A673 (cell line): ENCODE measurements at regions not wholly inside any gene's neighbourhood (a gene's known extent, or its start where the extent isn't known, plus 50 kb on each side); places are given as distances from the start of the nearest gene placed in this dataset.

ENCODE experiments used
- BruUV-seq: library from RNA; stranded (reverse); fragments of 400-500 nt; replicated peaks from 2 replicates; lab custom pipeline; 2021; lab: Mats Ljungman, UMichigan
- CTCF ChIA-PET: fragments of 300-600 bp; sonication (Branson Sonifier 250); formaldehyde crosslinking; loops from one replicate; lab custom pipeline; 2022; ENCODE audit warnings: antibody characterized with exemption; lab: Charles Lee
- POLR2A ChIA-PET: fragments of 300-600 bp; sonication (Branson Sonifier 250); formaldehyde crosslinking; loops from one replicate; lab custom pipeline; 2022; ENCODE audit warnings: antibody characterized with exemption; ENCODE audit not compliant: low non-redundant PET; lab: Charles Lee
- DNase-seq: peaks from one replicate; pipeline ENCODE4 v3.0.0-alpha.2; 2015; ENCODE audit warnings: low spot score
- H3K27ac ChIP-seq: fragments of 200-600 bp; sonication (generic); 2 replicates; pipeline ENCODE4 v1.5.1; 2016; ENCODE audit warnings: mixed run types, low read depth, mild to moderate bottlenecking, mixed read lengths, antibody characterized with exemption, low read length; ENCODE audit not compliant: poor library complexity, severe bottlenecking
- H3K27me3 ChIP-seq: fragments of 200-600 bp; sonication (generic); replicated peaks from 2 replicates; pipeline ENCODE4 v1.6.1; 2017; ENCODE audit warnings: mixed run types, low read depth, mild to moderate bottlenecking, mixed read lengths, antibody characterized with exemption, low read length; ENCODE audit not compliant: insufficient read depth, poor library complexity
- H3K36me3 ChIP-seq: fragments of 200-600 bp; sonication (generic); 2 replicates; pipeline ENCODE4 v1.6.1; 2016; ENCODE audit warnings: mixed run types, mild to moderate bottlenecking, mixed read lengths, antibody characterized with exemption, low read length; ENCODE audit not compliant: insufficient read depth, poor library complexity, severe bottlenecking
- H3K4me1 ChIP-seq: fragments of 200-600 bp; sonication (generic); 2 replicates; pipeline ENCODE4 v1.6.1; 2017; ENCODE audit warnings: mixed run types, mild to moderate bottlenecking, mixed read lengths, antibody characterized with exemption, low read length; ENCODE audit not compliant: insufficient read depth, poor library complexity, severe bottlenecking
- H3K4me3 ChIP-seq: fragments of 200-600 bp; sonication (generic); 2 replicates; pipeline ENCODE4 v1.5.1; 2016; ENCODE audit warnings: low read depth, mixed run types, mild to moderate bottlenecking, mixed read lengths, low read length; ENCODE audit not compliant: poor library complexity, severe bottlenecking
- H3K9me3 ChIP-seq: fragments of 200-600 bp; sonication (generic); 2 replicates; pipeline ENCODE4 v1.6.1; 2016; ENCODE audit warnings: mixed run types, low read depth, mild to moderate bottlenecking, mixed read lengths, antibody characterized with exemption, low read length; ENCODE audit not compliant: poor library complexity, severe bottlenecking
- EZH2 ChIP-seq: fragments of 200-600 bp; sonication (generic); IDR thresholded peaks from 2 replicates; pipeline ENCODE4 v1.6.1; 2017; ENCODE audit warnings: borderline replicate concordance, low read depth, mild to moderate bottlenecking, mixed read lengths, antibody characterized with exemption, low read length; ENCODE audit not compliant: poor library complexity, severe bottlenecking
- intact Hi-C: fragments of 100-400 bp; cut with micrococcal nuclease; formaldehyde crosslinking; loops from one replicate; pipeline ENCODE4 v1.10.0; 2022; ENCODE audit not compliant: unreplicated experiment
- TF ChIP-seq, protein P1 (sequence below): fragments of 300-800, 200-600 bp; sonication (generic); conservative IDR thresholded peaks from 2 replicates; pipeline ENCODE4 v1.5.1; 2017; ENCODE audit warnings: low read depth, mild to moderate bottlenecking, antibody characterized with exemption, low read length, moderate library complexity, mixed read lengths

GRCh38 chr6:163857421-163857820, 442.9 kb downstream of the QKI start:
- peaks cover 18% of the 10 kb centered on the region for H3K4me1 ChIP-seq
- no peak overlapping the region for H3K4me3 ChIP-seq
- ChIA-PET CTCF (no interaction called here), POLR2A (no interaction called here)
- H3K9me3 ChIP-seq = no peaks in the 10 kb centered on the region
- TF ChIP-seq, protein P1, sequence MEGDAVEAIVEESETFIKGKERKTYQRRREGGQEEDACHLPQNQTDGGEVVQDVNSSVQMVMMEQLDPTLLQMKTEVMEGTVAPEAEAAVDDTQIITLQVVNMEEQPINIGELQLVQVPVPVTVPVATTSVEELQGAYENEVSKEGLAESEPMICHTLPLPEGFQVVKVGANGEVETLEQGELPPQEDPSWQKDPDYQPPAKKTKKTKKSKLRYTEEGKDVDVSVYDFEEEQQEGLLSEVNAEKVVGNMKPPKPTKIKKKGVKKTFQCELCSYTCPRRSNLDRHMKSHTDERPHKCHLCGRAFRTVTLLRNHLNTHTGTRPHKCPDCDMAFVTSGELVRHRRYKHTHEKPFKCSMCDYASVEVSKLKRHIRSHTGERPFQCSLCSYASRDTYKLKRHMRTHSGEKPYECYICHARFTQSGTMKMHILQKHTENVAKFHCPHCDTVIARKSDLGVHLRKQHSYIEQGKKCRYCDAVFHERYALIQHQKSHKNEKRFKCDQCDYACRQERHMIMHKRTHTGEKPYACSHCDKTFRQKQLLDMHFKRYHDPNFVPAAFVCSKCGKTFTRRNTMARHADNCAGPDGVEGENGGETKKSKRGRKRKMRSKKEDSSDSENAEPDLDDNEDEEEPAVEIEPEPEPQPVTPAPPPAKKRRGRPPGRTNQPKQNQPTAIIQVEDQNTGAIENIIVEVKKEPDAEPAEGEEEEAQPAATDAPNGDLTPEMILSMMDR = no peak
- TF ChIP-seq EZH2 = no peak
- no peaks in the 10 kb centered on the region for H3K36me3 ChIP-seq
- DNase-seq = no peak
- BruUV-seq = no TSS peak
- peaks cover 38% of the 10 kb centered on the region for H3K27me3 ChIP-seq
- no peak overlapping the region for H3K27ac ChIP-seq
- intact Hi-C loops = no loop called here

- Histone ChIP-seq H3K27ac (no peak overlapping the region), H3K9me3 (peaks cover 7% of the 10 kb centered on the region), H3K4me3 (no peak overlapping the region), H3K36me3 (no peaks in the 10 kb centered on the region), H3K27me3 (peaks cover 14% of the 10 kb centered on the region), H3K4me1 (no peaks in the 10 kb centered on the region)
- intact Hi-C loops = no loop called here
- CTCF ChIA-PET = no interaction called here
- DNase-seq = no peak
- no peak for TF ChIP-seq EZH2
- TF ChIP-seq, protein P1 = no peak
- no TSS peak for BruUV-seq
- POLR2A ChIA-PET = no interaction called here
These were observed 436.4 kb downstream of the QKI start for GRCh38 chr6:163850874-163851273.

DNA sequence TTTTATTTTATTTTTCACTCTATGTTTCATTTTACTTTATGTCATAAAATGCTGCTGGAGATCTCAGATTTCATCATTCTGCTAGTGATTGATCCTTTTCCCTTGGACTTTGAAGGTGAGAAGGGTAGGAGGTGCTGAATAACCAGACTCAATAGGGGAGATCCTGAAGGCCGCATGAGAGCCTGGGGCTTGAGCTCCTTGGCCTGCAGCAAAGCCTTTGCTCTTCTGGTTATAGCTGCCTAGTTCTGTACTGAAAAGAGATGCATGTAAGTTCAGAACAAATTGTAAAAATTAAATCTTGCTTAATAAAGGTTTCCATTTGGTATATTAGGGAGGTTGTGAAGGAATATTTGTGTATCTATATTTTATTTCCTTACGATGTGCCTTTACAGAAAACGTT, 430.2 kb downstream of the QKI start:
- H3K36me3 ChIP-seq = no peaks in the 10 kb centered on the region
- BruUV-seq = no TSS peak
- POLR2A ChIA-PET = no interaction called here

More for the DNA sequence above, 430.2 kb downstream of the QKI start:
- intact Hi-C loops = no loop called here
- H3K4me1 ChIP-seq = no peaks in the 10 kb centered on the region
- no peaks in the 10 kb centered on the region for H3K27me3 ChIP-seq
- no peak for DNase-seq
- H3K27ac ChIP-seq = no peak overlapping the region
- H3K9me3 ChIP-seq = peaks cover 6% of the 10 kb centered on the region
- TF ChIP-seq, protein P1 = no peak
- TF ChIP-seq EZH2 = no peak
- CTCF ChIA-PET = no interaction called here
- no peak overlapping the region for H3K4me3 ChIP-seq
